CD4-positive, alpha-beta T cell (primary cell): ENCODE measurements at regions not wholly inside any gene's neighbourhood (a gene's known extent, or its start where the extent isn't known, plus 50 kb on each side); places are given as distances from the start of the nearest gene placed in this dataset.

ENCODE experiments used
- ATAC-seq: fragments of 200-7000 bp; cut with Tn5 transposase; one replicate; pipeline ENCODE4 v1.10.0; 2022; ENCODE audit warnings: mild to moderate bottlenecking; ENCODE audit not compliant: poor library complexity
- CTCF ChIA-PET: fragments of 350-600 bp; sonication (Branson Sonifier 250); formaldehyde crosslinking; loops from one replicate; lab custom pipeline; 2021; ENCODE audit warnings: antibody characterized with exemption, inconsistent platforms; lab: Charles Lee
- POLR2A ChIA-PET: fragments of 350-600 bp; sonication (Branson Sonifier 250); formaldehyde crosslinking; loops from one replicate; lab custom pipeline; 2021; ENCODE audit warnings: antibody characterized with exemption, inconsistent platforms; lab: Charles Lee
- DNase-seq, 14 experiments: peaks; one replicate each; pipeline ENCODE4 v3.0.0-alpha.2; 2013 to 2020; ENCODE audit warnings: mixed read lengths in 2 of 14
- H3K27ac ChIP-seq, 2 donors: one replicate each; pipeline versions ENCODE4 v1.5.1 to v1.7.0; 2013; ENCODE audit warnings: low read length in 2 of 2, low read depth in 1 of 2, mild to moderate bottlenecking in 1 of 2
- H3K27me3 ChIP-seq, 2 experiments: 1 replicate in 1 of 2; 2 replicates in 1 of 2; pipeline versions ENCODE4 v1.6.1 to v1.7.0; 2013; ENCODE audit warnings: low read length in 2 of 2, control low read depth in 1 of 2, mild to moderate bottlenecking in 1 of 2, moderate library complexity in 1 of 2; ENCODE audit not compliant: insufficient read depth in 2 of 2, control insufficient read depth in 1 of 2
- H3K36me3 ChIP-seq: one replicate; pipeline ENCODE4 v1.6.1; 2013; ENCODE audit warnings: low read length, control low read depth; ENCODE audit not compliant: insufficient read depth
- H3K4me1 ChIP-seq: one replicate; pipeline ENCODE4 v1.6.1; 2013; ENCODE audit warnings: low read length, control low read depth; ENCODE audit not compliant: insufficient read depth
- H3K4me3 ChIP-seq: one replicate; pipeline ENCODE4 v1.5.1; 2013; ENCODE audit warnings: mild to moderate bottlenecking, low read length, moderate library complexity
- H3K9me3 ChIP-seq, 2 experiments: 1 replicate in 1 of 2; 2 replicates in 1 of 2; pipeline versions ENCODE4 v1.6.1 to v1.7.0; 2013; ENCODE audit warnings: low read length in 2 of 2, mild to moderate bottlenecking in 2 of 2, control low read depth in 1 of 2, moderate library complexity in 1 of 2; ENCODE audit not compliant: control insufficient read depth in 1 of 2, insufficient read depth in 1 of 2
- H3K27ac Mint-ChIP-seq: one replicate; pipeline ENCODE4 v1.8.0; 2020; ENCODE audit warnings: mixed read lengths
- H3K27me3 Mint-ChIP-seq: one replicate; pipeline ENCODE4 v1.8.0; 2021; ENCODE audit warnings: mixed read lengths
- H3K36me3 Mint-ChIP-seq: one replicate; pipeline ENCODE4 v1.8.0; 2021; ENCODE audit warnings: low read depth, mixed read lengths
- H3K4me1 Mint-ChIP-seq: one replicate; pipeline ENCODE4 v1.8.0; 2021; ENCODE audit warnings: low read depth, mixed read lengths
- H3K4me3 Mint-ChIP-seq: one replicate; pipeline ENCODE4 v1.8.0; 2020; ENCODE audit warnings: mild to moderate bottlenecking, mixed read lengths
- H3K9me3 Mint-ChIP-seq: one replicate; pipeline ENCODE4 v1.8.0; 2020; ENCODE audit warnings: mixed read lengths
- intact Hi-C, 2 experiments: fragments of 100-400 bp; cut with DNase I in 1 of 2; cut with micrococcal nuclease in 1 of 2; formaldehyde crosslinking; loops; one replicate each; pipeline versions ENCODE4 v1.15.1 to v1.9.0; 2023 to 2025; cut with DNase I, micrococcal nuclease
- TF ChIP-seq, protein P1 (sequence below): fragments of 200-600 bp; IDR thresholded peaks from one replicate; pipeline ENCODE4 v1.8.0; 2022; ENCODE audit warnings: antibody characterized with exemption, mild to moderate bottlenecking

DNA sequence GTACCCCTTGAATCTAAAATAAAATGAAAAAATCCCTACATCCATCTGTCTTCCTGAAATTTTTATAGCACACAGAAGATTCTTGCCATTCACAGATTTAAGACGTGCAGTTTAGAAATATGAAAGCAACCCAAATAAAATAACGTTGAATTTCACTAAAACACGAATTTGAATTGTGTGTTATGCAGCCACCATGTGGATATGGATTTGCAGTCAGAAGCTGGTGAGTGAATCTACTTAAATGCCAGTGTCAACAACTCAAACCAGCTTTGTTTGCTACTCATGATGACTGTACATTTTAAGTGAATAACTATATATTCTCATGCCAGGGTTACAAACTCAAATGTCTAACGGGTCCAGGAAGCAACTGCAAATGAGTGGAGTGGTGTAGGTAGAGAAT is 173.0 kb upstream of the HAND2 start:
- ChIA-PET POLR2A (no interaction called here), CTCF (no interaction called here)
- TF ChIP-seq, protein P1, sequence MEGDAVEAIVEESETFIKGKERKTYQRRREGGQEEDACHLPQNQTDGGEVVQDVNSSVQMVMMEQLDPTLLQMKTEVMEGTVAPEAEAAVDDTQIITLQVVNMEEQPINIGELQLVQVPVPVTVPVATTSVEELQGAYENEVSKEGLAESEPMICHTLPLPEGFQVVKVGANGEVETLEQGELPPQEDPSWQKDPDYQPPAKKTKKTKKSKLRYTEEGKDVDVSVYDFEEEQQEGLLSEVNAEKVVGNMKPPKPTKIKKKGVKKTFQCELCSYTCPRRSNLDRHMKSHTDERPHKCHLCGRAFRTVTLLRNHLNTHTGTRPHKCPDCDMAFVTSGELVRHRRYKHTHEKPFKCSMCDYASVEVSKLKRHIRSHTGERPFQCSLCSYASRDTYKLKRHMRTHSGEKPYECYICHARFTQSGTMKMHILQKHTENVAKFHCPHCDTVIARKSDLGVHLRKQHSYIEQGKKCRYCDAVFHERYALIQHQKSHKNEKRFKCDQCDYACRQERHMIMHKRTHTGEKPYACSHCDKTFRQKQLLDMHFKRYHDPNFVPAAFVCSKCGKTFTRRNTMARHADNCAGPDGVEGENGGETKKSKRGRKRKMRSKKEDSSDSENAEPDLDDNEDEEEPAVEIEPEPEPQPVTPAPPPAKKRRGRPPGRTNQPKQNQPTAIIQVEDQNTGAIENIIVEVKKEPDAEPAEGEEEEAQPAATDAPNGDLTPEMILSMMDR: no peak
- peaks cover 0 to 4% of the 10 kb centered on the region in 2 experiments for H3K9me3 ChIP-seq
- peaks cover under 1% of the 10 kb centered on the region for H3K9me3 Mint-ChIP-seq
- intact Hi-C loops: no loop called here
- no peaks in the 10 kb centered on the region for H3K4me1 ChIP-seq
- no peak overlapping the region for H3K27ac ChIP-seq
- H3K4me1 Mint-ChIP-seq: no peaks in the 10 kb centered on the region
- H3K36me3 ChIP-seq: no peaks in the 10 kb centered on the region
- ATAC-seq: no peak
- no peaks in the 10 kb centered on the region for H3K27me3 ChIP-seq
- H3K27me3 Mint-ChIP-seq: peaks cover 12% of the 10 kb centered on the region
- no peak overlapping the region for H3K4me3 ChIP-seq
- no peaks in the 10 kb centered on the region for H3K36me3 Mint-ChIP-seq
- no peak overlapping the region for H3K4me3 Mint-ChIP-seq
- DNase-seq: no peak
- no peak overlapping the region for H3K27ac Mint-ChIP-seq

DNA sequence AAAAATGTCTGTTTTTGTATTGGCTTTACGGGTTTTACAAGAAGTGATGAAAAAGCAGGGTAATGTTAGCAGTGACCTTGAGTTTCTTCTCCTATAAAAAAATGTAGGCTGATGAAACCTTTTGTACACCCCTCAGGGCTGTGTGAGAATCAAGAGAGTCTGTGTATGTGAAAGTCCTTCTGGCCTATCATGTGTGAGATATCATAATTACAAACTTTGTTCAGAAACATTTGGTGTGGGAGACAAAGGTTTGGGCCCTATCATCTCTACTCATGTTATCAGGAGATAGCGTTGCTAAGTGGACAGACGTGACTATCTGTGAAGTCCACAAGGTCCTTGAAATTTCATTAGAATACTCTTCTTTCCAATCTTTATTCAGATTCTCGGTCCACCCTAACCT is 170.6 kb upstream of the HAND2 start:
- H3K27me3 ChIP-seq: no peaks in the 10 kb centered on the region
- TF ChIP-seq, protein P1: no peak
- POLR2A ChIA-PET: no interaction called here
- Mint-ChIP-seq H3K36me3 (no peaks in the 10 kb centered on the region), H3K27ac (no peak overlapping the region), H3K4me1 (no peaks in the 10 kb centered on the region), H3K27me3 (peaks cover 6% of the 10 kb centered on the region), H3K9me3 (peaks cover 2% of the 10 kb centered on the region), H3K4me3 (no peak overlapping the region)
- ATAC-seq (no peak), DNase-seq (no peak)
- intact Hi-C loops: no loop called here
- no peak overlapping the region for H3K4me3 ChIP-seq
- H3K4me1 ChIP-seq: no peaks in the 10 kb centered on the region
- H3K36me3 ChIP-seq: no peaks in the 10 kb centered on the region
- H3K9me3 ChIP-seq: peaks cover 0 to 4% of the 10 kb centered on the region in 2 experiments
- CTCF ChIA-PET: no interaction called here
- H3K27ac ChIP-seq: no peak overlapping the region

DNA sequence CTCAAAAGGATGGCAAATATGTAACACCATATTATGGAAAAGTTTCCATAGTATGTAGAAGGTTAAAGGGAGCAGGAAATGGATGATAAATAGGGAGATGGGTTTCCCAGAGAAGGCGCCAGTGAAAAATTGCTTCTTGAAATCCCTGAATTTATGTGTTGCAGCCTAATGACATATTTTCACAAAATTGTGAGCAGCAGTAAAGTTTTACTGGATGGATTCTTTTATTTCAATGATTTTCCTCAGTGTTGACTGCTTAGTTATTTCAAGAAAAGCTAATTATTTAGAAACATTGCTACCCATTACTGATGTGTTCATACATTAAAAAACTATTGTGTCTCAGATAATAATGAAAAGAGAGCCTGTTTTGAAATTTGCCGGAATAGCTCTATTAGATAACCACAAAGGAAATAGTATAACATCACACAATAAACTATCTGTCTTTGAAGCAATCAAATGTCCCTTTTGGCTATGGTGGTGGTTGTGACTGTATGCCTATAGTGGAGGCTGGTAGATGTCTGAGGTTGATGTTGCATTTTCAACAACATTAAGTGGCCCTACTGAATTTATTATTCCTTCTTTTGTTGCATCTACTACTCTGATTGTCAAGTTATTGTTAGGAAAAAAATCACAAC is 169.9 kb upstream of the HAND2 start:
- ATAC-seq (no peak), DNase-seq (no peak)
- intact Hi-C loops: no loop called here
- H3K9me3 ChIP-seq: peaks cover 0 to 4% of the 10 kb centered on the region in 2 experiments
- TF ChIP-seq, protein P1: no peak
- H3K4me1 ChIP-seq: no peaks in the 10 kb centered on the region
- Mint-ChIP-seq H3K9me3 (peaks cover 2% of the 10 kb centered on the region), H3K36me3 (no peaks in the 10 kb centered on the region), H3K27me3 (no peaks in the 10 kb centered on the region), H3K4me1 (no peaks in the 10 kb centered on the region), H3K4me3 (no peak overlapping the region), H3K27ac (no peak overlapping the region)
- no peaks in the 10 kb centered on the region for H3K27me3 ChIP-seq
- no peak overlapping the region for H3K4me3 ChIP-seq
- no peak overlapping the region for H3K27ac ChIP-seq
- ChIA-PET POLR2A (no interaction called here), CTCF (no interaction called here)
- H3K36me3 ChIP-seq: no peaks in the 10 kb centered on the region
